ENCODE measurements at regions not wholly inside any gene's neighbourhood (a gene's known extent, or its start where the extent isn't known, plus 50 kb on each side); places are given as distances from the start of the nearest gene placed in this dataset.

DNA sequence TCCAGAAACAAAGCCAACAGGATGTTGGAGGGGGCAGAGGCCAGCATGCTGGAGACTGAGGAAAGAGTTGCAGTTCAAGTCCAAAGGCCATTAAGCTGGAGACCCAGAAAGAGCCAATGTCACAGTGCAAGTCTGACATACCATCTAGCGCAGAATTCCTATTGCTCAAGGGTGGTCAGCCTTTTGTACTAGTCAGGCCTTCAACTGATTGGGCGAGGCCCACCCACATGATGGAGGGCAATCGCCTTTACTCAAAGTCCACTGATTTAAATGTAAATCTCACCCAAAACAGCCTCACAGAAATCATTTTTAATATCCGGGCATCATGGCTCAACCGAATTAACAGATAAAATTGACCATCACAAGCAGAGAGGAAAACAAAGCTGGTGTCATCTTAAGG lies 113.9 kb downstream of the RCN1 start:
- TF ChIP-seq, protein P1, sequence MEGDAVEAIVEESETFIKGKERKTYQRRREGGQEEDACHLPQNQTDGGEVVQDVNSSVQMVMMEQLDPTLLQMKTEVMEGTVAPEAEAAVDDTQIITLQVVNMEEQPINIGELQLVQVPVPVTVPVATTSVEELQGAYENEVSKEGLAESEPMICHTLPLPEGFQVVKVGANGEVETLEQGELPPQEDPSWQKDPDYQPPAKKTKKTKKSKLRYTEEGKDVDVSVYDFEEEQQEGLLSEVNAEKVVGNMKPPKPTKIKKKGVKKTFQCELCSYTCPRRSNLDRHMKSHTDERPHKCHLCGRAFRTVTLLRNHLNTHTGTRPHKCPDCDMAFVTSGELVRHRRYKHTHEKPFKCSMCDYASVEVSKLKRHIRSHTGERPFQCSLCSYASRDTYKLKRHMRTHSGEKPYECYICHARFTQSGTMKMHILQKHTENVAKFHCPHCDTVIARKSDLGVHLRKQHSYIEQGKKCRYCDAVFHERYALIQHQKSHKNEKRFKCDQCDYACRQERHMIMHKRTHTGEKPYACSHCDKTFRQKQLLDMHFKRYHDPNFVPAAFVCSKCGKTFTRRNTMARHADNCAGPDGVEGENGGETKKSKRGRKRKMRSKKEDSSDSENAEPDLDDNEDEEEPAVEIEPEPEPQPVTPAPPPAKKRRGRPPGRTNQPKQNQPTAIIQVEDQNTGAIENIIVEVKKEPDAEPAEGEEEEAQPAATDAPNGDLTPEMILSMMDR (conservative IDR thresholded peaks at IDR 0.05; ENCODE audit: low read length) = no peak
- TF ChIP-seq EZH2phosphoT487 (IDR thresholded peaks at IDR 0.05; ENCODE audit: borderline replicate concordance) = no peak
